Prostate gland (tissue), 2 donors: ENCODE measurements at regions not wholly inside any gene's neighbourhood (a gene's known extent, or its start where the extent isn't known, plus 50 kb on each side); places are given as distances from the start of the nearest gene placed in this dataset.

Source experiments
- DNase-seq: peaks from one replicate; pipeline ENCODE4 v3.0.0-alpha.2; 2019; ENCODE audit warnings: low spot score
- H3K27ac ChIP-seq, 2 donors: fragments of 200-600 bp; sonication (generic); 2 replicates each; pipeline ENCODE4 v1.5.1; 2017 to 2019
- H3K27me3 ChIP-seq: fragments of 200-600 bp; sonication (generic); replicated peaks from 2 replicates; pipeline ENCODE4 v1.5.1; 2019; ENCODE audit not compliant: insufficient read depth
- H3K36me3 ChIP-seq, 2 donors: fragments of 200-600 bp; sonication (generic); 1 replicate in 1 of 2; 2 replicates in 1 of 2; pipeline versions ENCODE4 v1.5.1 to v1.8.1; 2017 to 2019
- H3K4me1 ChIP-seq: fragments of 200-600 bp; sonication (generic); replicated peaks from 2 replicates; pipeline ENCODE4 v1.5.1; 2019
- H3K4me3 ChIP-seq, 2 donors: fragments of 200-600 bp; sonication (generic); 2 replicates each; pipeline ENCODE4 v1.5.1; 2017 to 2019
- H3K9me3 ChIP-seq: fragments of 200-600 bp; sonication (generic); 2 replicates; pipeline ENCODE4 v1.5.1; 2017
- CTCF ChIP-seq, 4 experiments: fragments of 200-600 bp in 2 of 4; fragments of 450-650 bp in 2 of 4; sonication (generic) in 2 of 4; IDR thresholded peaks; 1 replicate in 3 of 4; 2 replicates in 1 of 4; pipeline ENCODE4 v1.5.1; 2016 to 2019; ENCODE audit warnings: antibody characterized with exemption in 4 of 4, mild to moderate bottlenecking in 2 of 4, moderate library complexity in 2 of 4
- POLR2A ChIP-seq: fragments of 450-650 bp; IDR thresholded peaks from one replicate; pipeline ENCODE4 v1.6.1; 2016; ENCODE audit warnings: antibody characterized with exemption, mild to moderate bottlenecking
- POLR2AphosphoS5 ChIP-seq: sonication (generic); formaldehyde crosslinking; IDR thresholded peaks from one replicate; pipeline ENCODE4 v1.6.1; 2017; ENCODE audit warnings: antibody characterized with exemption
- WGBS: methylation state at CpG from one replicate; pipeline ENCODE4 v1.1.5; 2018; 5-methylcytosine and 5-hydroxymethylcytosine counted together
- intact Hi-C: fragments of 100-400 bp; cut with DNase I; formaldehyde crosslinking; loops from one replicate; pipeline ENCODE4 v1.14.2; 2022

- no peaks in the 10 kb centered on the region for H3K4me1 ChIP-seq
- DNase-seq = peak; percentile 76
- H3K9me3 ChIP-seq = no peaks in the 10 kb centered on the region
- TF ChIP-seq CTCF (IDR thresholded peaks at IDR 0.05) (peak in 1 of 4 experiments; percentile 19), POLR2AphosphoS5 (peak; percentile 66), POLR2A (no peak)
- no peaks in the 10 kb centered on the region for H3K36me3 ChIP-seq
- H3K27ac ChIP-seq = no peak overlapping the region
- H3K4me3 ChIP-seq = no peak overlapping the region
- 49% methylated on average over 14 of the region's 16 CpGs for WGBS
- no peaks in the 10 kb centered on the region for H3K27me3 ChIP-seq
- intact Hi-C loops = no loop called here
Measured at GRCh38 chr17:77778636-77779489, 179.6 kb upstream of the TNRC6C start.

GRCh38 chr17:77779711-77780539, 178.6 kb upstream of the TNRC6C start:
- WGBS = 21% methylated on average over 22 of the region's 22 CpGs
- peak; percentile 24 for DNase-seq
- intact Hi-C loops = no loop called here

GRCh38 chr17:77781536-77781935, 177.0 kb upstream of the TNRC6C start:
- H3K9me3 ChIP-seq = no peaks in the 10 kb centered on the region
- WGBS = 83% methylated on average over 7 of the region's 7 CpGs
- TF ChIP-seq CTCF (IDR thresholded peaks at IDR 0.05) (no peak), POLR2AphosphoS5 (no peak), POLR2A (no peak)
- intact Hi-C loops = no loop called here
- no peaks in the 10 kb centered on the region for H3K36me3 ChIP-seq
- no peak for DNase-seq
- no peaks in the 10 kb centered on the region for H3K27me3 ChIP-seq
- H3K4me3 ChIP-seq = no peak overlapping the region
- H3K4me1 ChIP-seq = no peaks in the 10 kb centered on the region
- H3K27ac ChIP-seq = no peak overlapping the region

More at GRCh38 chr17:77779711-77780539, 178.6 kb upstream of the TNRC6C start:
- Histone ChIP-seq H3K9me3 (no peaks in the 10 kb centered on the region), H3K4me3 (no peak overlapping the region), H3K27me3 (no peaks in the 10 kb centered on the region), H3K4me1 (no peaks in the 10 kb centered on the region), H3K27ac (peak overlapping the region; percentile 6 to 10), H3K36me3 (no peaks in the 10 kb centered on the region)
- TF ChIP-seq CTCF (IDR thresholded peaks at IDR 0.05) (no peak), POLR2AphosphoS5 (no peak), POLR2A (no peak)

GRCh38 chr17:77782201-77782600, 176.3 kb upstream of the TNRC6C start:
- 78% methylated on average over 10 of the region's 10 CpGs for WGBS
- H3K4me3 ChIP-seq = no peak overlapping the region
- no peak for DNase-seq
- no peaks in the 10 kb centered on the region for H3K36me3 ChIP-seq
- H3K27me3 ChIP-seq = no peaks in the 10 kb centered on the region
- no peak for TF ChIP-seq CTCF (IDR thresholded peaks at IDR 0.05)
- no peaks in the 10 kb centered on the region for H3K4me1 ChIP-seq
- intact Hi-C loops = no loop called here
- H3K9me3 ChIP-seq = no peaks in the 10 kb centered on the region
- no peak overlapping the region for H3K27ac ChIP-seq
